SK-N-DZ (cell line): ENCODE measurements at regions not wholly inside any gene's neighbourhood (a gene's known extent, or its start where the extent isn't known, plus 50 kb on each side); places are given as distances from the start of the nearest gene placed in this dataset.

ENCODE experiments used
- small RNA-seq, 2 experiments: library from RNA; depleted of rRNA; stranded (forward); fragments of <200 nt; gene quantifications; one replicate each; pipeline ENCODE3, GENCODE V24; 2014

Small RNA genes in the stretch of these regions (small RNA-seq; reads per million reads assigned to genes)
- gene AL365434.2, result 0 reads per million in 2 experiments
